T47D (cell line): ENCODE measurements at regions not wholly inside any gene's neighbourhood (a gene's known extent, or its start where the extent isn't known, plus 50 kb on each side); places are given as distances from the start of the nearest gene placed in this dataset.

ENCODE experiments used
- DNase-seq, 2 experiments: peaks; one replicate each; pipeline versions ENCODE4 v3.0.0 to v3.0.0-alpha.2; 2011 to 2012; ENCODE audit warnings: low read depth in 1 of 2, low spot score in 1 of 2
- JUND ChIP-seq: IDR thresholded peaks from 2 replicates; pipeline ENCODE4 v1.6.1; 2012; ENCODE audit warnings: low read depth
- in situ Hi-C: cut with HindIII; loops from 2 replicates; pipeline ENCODE4 v1.10.0; 2016; ENCODE audit warnings: low sequenced_read_pairs, low pct_unique_long_range_greater_than_20kb

GRCh38 chr4:128517096-128517738, 229.6 kb upstream of the PGRMC2 start:
- DNase-seq: no peak
- in situ Hi-C loops: no loop called here
- TF ChIP-seq JUND: no peak

GRCh38 chr4:128516301-128516969, 228.8 kb upstream of the PGRMC2 start:
- TF ChIP-seq JUND: no peak
- in situ Hi-C loops: no loop called here
- DNase-seq: no peak

GRCh38 chr4:128513664-128514484, 226.3 kb upstream of the PGRMC2 start:
- no peak for DNase-seq
- in situ Hi-C loops: no loop called here
- no peak for TF ChIP-seq JUND

GRCh38 chr4:128512767-128513322, 225.2 kb upstream of the PGRMC2 start:
- no peak for DNase-seq
- in situ Hi-C loops: no loop called here
- TF ChIP-seq JUND: no peak

- in situ Hi-C loops: no loop called here
- no peak for DNase-seq
- no peak for TF ChIP-seq JUND
Measured at GRCh38 chr4:128512161-128512560, 224.5 kb upstream of the PGRMC2 start.

- in situ Hi-C loops: no loop called here
- no peak for DNase-seq
- no peak for TF ChIP-seq JUND
Measured at GRCh38 chr4:128510850-128511249, 223.2 kb upstream of the PGRMC2 start.

GRCh38 chr4:128502818-128503527, 215.4 kb upstream of the PGRMC2 start:
- in situ Hi-C loops: no loop called here
- no peak for TF ChIP-seq JUND
- no peak for DNase-seq

DNA sequence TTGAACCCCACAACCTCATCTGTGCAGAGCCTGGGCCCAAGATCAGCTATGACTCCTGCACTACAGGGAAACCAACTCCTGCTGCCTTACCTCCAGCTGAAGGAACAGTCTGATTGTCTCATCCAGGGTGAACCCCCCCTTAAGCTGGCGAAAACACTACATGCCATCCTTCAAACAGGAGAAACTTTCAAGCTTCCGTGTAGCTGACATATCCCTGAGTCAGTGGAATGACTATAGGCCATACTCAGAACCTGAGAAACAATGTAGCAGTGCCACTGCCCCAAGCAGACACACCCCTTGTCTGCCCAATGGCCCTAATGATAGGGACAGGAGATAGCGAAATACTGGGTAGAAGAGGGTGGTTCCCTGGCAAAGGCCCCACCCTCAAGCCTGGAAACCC, 213.6 kb upstream of the PGRMC2 start:
- no peak for DNase-seq
- in situ Hi-C loops: no loop called here
- no peak for TF ChIP-seq JUND

DNA sequence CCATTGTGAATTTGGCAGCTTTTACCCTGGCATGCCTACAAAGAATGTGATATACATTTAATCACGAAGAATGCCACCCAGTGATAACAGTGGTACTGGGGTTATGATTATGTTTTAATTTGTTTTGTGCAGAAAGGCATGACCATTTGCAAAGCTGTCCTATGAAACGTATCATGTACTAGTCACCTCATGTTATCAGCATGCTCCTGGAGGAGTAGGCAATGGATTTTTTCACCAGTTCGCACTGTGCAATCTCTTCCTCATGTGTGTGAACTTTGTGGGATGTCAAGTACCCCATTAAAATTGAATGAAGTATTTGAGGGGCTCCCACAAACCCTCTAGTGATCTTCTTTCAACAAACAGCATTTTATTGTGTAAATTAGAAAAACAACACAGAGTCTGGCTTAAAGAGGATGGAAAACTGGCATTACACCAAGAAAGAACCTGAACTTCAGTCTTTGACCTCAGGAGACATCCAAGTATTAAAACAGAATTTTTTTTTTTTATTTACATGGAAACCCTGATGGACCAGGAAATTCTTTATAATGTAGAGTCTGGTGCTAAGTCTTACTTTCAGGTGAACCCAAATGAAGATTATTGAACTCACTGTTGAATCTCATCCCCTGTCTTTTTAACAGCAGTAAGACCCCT, 200.6 kb upstream of the PGRMC2 start:
- no peak for DNase-seq
- in situ Hi-C loops: no loop called here
- TF ChIP-seq JUND: no peak

GRCh38 chr4:128484896-128485295, 197.3 kb upstream of the PGRMC2 start:
- no peak for TF ChIP-seq JUND
- DNase-seq: no peak
- in situ Hi-C loops: no loop called here

DNA sequence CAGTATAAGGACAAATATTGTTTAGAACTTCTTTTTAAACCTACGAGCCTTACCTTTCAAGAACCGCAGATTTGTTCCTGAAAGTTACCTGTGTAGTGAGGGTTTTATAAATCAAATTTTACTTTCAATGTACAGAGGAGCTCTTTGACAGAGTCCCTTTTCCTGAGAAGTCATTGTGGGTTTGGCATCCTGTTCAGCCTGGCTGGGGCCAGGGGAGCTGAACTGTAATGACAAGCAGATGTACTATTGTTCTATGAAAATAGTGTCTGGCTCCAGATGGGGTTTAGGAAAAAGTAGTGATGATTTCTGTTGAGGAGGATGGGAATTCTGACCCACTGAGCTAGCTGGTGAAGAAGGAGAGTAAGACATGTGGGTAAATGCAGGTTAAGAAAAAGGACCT, 196.2 kb upstream of the PGRMC2 start:
- TF ChIP-seq JUND: no peak
- in situ Hi-C loops: no loop called here
- DNase-seq: no peak

GRCh38 chr4:128483041-128483440, 195.4 kb upstream of the PGRMC2 start:
- no peak for TF ChIP-seq JUND
- no peak for DNase-seq
- in situ Hi-C loops: no loop called here
